Prostate gland (tissue), 2 donors: ENCODE measurements at regions not wholly inside any gene's neighbourhood (a gene's known extent, or its start where the extent isn't known, plus 50 kb on each side); places are given as distances from the start of the nearest gene placed in this dataset.

Experiments
- CTCF ChIP-seq, 4 experiments: fragments of 200-600 bp in 2 of 4; fragments of 450-650 bp in 2 of 4; sonication (generic) in 2 of 4; IDR thresholded peaks; 1 replicate in 3 of 4; 2 replicates in 1 of 4; pipeline ENCODE4 v1.5.1; 2016 to 2019; ENCODE audit warnings: antibody characterized with exemption in 4 of 4, mild to moderate bottlenecking in 2 of 4, moderate library complexity in 2 of 4
- POLR2A ChIP-seq: fragments of 450-650 bp; IDR thresholded peaks from one replicate; pipeline ENCODE4 v1.6.1; 2016; ENCODE audit warnings: antibody characterized with exemption, mild to moderate bottlenecking
- POLR2AphosphoS5 ChIP-seq: sonication (generic); formaldehyde crosslinking; IDR thresholded peaks from one replicate; pipeline ENCODE4 v1.6.1; 2017; ENCODE audit warnings: antibody characterized with exemption

GRCh38 chr10:4312051-4312835 is 513.8 kb upstream of the AKR1E2 start:
- TF ChIP-seq CTCF (IDR thresholded peaks at IDR 0.05) (no peak), POLR2A (no peak), POLR2AphosphoS5 (no peak)
